GM23248 (cell line): ENCODE measurements at regions not wholly inside any gene's neighbourhood (a gene's known extent, or its start where the extent isn't known, plus 50 kb on each side); places are given as distances from the start of the nearest gene placed in this dataset.
"Not testable (repeated sequence)": the region's sequence is repeated elsewhere in the genome, so short reads cannot be mapped to it uniquely, and the experiment has no call there.

Source experiments
- EZH2 ChIP-seq: fragments of 200-600 bp; sonication (generic); IDR thresholded peaks from 2 replicates; pipeline ENCODE4 v1.6.1; 2018; ENCODE audit warnings: antibody characterized with exemption, mild to moderate bottlenecking; ENCODE audit not compliant: insufficient read depth, poor library complexity, severe bottlenecking
- EZH2phosphoT487 ChIP-seq: fragments of 200-600 bp; sonication (generic); IDR thresholded peaks from 2 replicates; pipeline ENCODE4 v1.6.1; 2018; ENCODE audit warnings: antibody characterized with exemption, moderate library complexity, mild to moderate bottlenecking, low read depth; ENCODE audit not compliant: insufficient read depth

DNA sequence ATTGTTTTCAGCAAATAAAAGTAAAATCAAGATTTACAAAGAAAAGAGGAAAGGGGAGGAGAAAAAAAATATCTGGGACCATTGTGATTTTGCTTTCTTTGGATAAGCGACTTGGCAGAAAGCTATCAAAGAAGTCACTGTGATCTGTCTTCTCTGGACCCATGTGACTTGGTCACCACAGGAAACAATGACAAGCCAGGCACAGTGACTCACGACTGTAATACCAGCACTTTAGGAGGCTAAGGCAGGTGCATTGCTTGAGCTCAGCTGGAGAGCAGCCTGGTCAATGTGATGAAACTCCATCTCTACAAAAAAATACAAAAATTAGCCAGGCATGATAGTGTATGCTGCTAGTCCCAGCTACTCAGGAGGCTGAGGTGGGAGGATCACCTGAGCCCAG lies 255.4 kb upstream of the NOTCH2NLA start:
- not testable (repeated sequence) for TF ChIP-seq EZH2phosphoT487, EZH2
